Ramos (cell line): ENCODE measurements at regions not wholly inside any gene's neighbourhood (a gene's known extent, or its start where the extent isn't known, plus 50 kb on each side); places are given as distances from the start of the nearest gene placed in this dataset.

Source experiments
- in situ Hi-C: fragments of 300-500 bp; cut with MboI; formaldehyde crosslinking; loops from one replicate; pipeline ENCODE4 v1.14.3; 2022; ENCODE audit warnings: low sequenced_read_pairs; ENCODE audit not compliant: unreplicated experiment

- in situ Hi-C loops = loop anchor here (10.0 kb wide), 1 partner anchor 62 kb away; no protein-coding TSS in a partner anchor
Measured at GRCh38 chr20:54272901-54273488, 65.1 kb downstream of the PFDN4 start.

GRCh38 chr20:54275359-54276111 lies 67.6 kb downstream of the PFDN4 start:
- in situ Hi-C loops = loop anchor here (10.0 kb wide), 1 partner anchor 59 kb away; no protein-coding TSS in a partner anchor

GRCh38 chr20:54276577-54277169 lies 68.8 kb downstream of the PFDN4 start:
- in situ Hi-C loops = loop anchor here (10.0 kb wide), 1 partner anchor 58 kb away; no protein-coding TSS in a partner anchor

GRCh38 chr20:54278262-54278661 lies 70.4 kb downstream of the PFDN4 start:
- in situ Hi-C loops = loop anchor here (10.0 kb wide), 1 partner anchor 57 kb away; no protein-coding TSS in a partner anchor

GRCh38 chr20:54282625-54283024 lies 74.7 kb downstream of the PFDN4 start:
- in situ Hi-C loops = no loop called here

DNA sequence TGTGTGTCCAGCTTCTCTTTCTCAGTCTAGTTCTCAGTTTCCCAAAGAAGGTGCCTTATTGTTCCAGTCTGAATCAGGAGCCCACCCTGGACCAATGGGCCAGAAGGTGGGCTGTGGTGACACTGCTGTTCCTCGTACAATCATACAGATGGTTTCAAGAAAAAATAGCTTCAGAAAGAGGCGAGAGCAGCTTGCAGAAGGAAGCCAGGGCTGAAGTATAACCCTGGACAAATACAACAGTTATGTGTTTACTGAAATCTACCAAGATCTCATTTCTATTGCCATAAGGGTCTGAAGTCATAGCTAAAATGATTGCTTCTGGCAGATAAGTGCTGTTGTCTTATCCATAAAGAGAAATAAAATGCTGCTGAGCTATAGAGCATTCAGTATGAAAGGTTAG lies 75.4 kb downstream of the PFDN4 start:
- in situ Hi-C loops = no loop called here

DNA sequence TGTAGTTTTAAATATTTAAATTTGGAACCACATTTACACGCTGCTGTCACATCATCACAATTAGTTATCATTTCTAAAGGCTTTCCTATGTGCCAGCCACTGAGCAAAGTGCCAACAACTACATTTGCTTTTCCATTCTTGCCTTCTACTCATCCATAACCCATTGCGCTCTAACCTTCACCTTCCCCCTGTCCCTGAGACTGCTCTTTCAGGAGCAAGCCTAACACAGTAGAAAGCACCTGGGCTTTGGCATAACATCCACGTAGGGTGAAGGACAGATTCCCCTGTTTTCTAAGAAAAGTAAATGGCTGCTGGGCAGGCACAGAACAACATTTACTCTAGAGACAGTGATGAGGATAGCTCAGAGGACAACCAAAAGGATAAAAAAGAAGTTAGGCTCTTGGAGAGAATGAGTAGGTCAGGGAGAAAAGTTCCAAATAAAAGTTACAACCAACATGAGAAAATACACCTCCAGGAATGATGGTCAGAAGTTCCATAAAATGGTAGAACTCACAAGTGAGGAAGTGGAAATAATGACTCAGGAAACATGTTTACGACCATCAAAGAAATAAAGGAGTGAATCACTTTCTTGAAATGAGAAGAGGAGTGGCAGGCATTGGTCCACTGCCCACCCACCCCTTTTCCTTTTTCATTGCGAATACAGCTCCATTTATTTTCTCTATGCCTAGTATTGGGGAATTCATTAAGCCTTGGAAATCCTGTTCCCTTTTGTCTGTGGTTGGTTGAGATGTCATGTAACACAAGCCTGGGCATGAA lies 77.2 kb downstream of the PFDN4 start:
- in situ Hi-C loops = no loop called here

- in situ Hi-C loops = no loop called here
Measured at GRCh38 chr20:54290636-54291035, 82.7 kb downstream of the PFDN4 start.

DNA sequence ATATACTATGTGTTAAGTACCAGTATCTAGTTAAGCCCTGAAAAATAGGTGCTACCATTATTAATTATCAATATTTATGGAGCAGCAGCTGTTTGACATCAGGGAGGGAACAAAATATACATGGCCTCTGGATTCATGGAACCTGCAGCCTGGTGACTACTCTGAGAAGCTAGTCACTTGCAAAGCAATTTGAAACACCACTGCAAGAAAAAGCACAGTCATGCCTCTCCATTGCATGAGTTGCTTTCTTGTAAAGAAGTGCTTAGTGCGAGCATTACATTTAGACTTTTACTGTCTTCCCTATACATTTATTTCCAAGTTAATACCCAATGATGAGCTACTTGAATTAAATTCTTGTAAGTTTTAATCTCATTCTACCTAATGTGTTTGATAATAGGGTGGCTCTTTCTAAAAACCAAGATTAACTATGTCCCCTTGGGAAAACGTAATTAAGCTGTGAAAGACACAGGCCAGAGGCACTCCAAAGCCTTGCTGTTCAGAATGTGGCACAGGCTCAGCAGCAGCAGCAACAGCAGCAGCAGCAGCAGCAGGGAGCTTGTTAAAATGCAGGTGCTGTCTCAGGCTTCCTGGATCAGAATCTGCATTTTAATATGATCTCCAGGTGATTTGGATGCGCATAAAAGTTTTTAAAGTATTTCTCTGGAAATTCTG lies 83.6 kb downstream of the PFDN4 start:
- in situ Hi-C loops = no loop called here

DNA sequence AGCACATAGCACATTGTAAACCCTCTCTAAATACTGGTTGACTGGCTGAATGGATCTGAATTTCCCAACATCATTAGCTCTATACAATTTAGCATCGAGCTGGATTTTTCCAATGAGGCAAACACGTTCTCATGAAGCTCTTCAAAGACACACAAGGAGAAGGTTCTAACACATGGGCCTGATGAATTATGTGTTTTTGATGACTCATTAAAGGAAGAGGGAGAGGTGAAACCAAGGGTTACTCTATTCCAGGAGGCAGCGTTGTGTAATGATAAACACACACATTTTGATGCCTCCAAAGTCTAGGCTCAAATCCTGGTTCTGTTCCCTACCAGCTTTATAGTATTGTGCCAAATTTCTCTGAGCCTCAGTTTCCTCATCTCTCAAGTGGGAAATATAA lies 84.3 kb downstream of the PFDN4 start:
- in situ Hi-C loops = no loop called here

GRCh38 chr20:54293526-54293925 lies 85.6 kb downstream of the PFDN4 start:
- in situ Hi-C loops = no loop called here

- in situ Hi-C loops = no loop called here
Measured at GRCh38 chr20:54294094-54294493, 86.2 kb downstream of the PFDN4 start.

DNA sequence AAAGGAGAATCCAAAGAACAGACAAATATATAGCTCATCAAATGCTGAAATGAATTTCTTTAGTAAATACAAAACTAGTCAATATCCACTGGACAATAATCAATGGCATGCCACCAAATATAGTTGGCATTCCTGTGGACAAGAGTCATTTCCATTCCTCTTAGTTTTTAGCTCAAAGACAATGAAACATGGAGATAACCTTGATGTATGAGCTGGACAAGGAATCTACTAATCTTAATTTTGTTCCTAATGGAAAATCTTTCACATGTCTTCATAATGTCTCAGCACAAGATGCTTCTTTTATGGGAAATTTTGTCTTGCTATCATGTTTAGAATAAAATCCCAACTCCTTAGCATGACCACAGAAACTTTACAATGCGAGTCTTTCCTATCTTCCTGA lies 87.8 kb downstream of the PFDN4 start:
- in situ Hi-C loops = no loop called here

- in situ Hi-C loops = no loop called here
Measured at GRCh38 chr20:54305421-54305820, 97.5 kb downstream of the PFDN4 start.

- in situ Hi-C loops = no loop called here
Measured at GRCh38 chr20:54306985-54307710, 99.3 kb downstream of the PFDN4 start.

DNA sequence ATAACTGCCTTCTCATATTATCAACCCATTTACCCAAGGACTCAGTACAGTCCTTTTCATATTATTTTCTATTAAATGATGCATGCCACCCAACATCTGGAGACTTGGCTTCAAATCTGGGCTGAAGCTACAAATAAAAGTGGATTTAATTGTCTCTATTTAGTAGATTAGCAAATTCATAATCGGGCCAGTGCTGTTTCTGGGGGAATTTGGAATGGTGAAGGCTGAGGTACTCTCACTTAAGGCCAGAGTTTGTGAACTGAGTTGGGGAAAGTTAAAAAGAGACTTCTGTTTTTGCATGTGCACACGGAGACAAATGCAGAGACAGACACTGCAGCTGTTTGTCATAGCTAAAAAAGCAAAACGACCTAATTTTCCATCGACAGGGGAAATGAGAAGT lies 100.9 kb downstream of the PFDN4 start:
- in situ Hi-C loops = no loop called here

- in situ Hi-C loops = no loop called here
Measured at GRCh38 chr20:54318892-54319291, 111.0 kb downstream of the PFDN4 start.

DNA sequence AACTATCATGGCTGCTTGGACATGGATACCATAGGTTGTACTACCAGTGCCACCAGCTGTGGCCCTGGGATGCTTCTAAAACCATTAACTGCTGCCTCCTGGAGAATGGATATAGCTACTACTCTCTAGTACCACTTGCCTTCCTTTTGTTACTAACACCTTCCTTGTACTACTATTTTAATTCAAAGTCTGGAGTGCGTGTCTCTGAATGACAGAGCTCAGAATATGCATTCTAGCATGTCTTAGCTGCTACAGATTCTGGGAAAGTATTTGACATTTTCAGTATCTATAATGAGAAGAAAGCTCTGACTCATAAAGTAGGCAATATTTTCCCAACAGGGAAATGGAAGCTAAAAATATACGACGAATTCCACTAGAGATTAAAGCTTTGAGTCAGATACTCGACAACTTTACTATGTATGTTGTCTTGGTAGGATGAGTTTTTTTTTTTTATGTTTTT lies 112.3 kb downstream of the PFDN4 start:
- in situ Hi-C loops = no loop called here

DNA sequence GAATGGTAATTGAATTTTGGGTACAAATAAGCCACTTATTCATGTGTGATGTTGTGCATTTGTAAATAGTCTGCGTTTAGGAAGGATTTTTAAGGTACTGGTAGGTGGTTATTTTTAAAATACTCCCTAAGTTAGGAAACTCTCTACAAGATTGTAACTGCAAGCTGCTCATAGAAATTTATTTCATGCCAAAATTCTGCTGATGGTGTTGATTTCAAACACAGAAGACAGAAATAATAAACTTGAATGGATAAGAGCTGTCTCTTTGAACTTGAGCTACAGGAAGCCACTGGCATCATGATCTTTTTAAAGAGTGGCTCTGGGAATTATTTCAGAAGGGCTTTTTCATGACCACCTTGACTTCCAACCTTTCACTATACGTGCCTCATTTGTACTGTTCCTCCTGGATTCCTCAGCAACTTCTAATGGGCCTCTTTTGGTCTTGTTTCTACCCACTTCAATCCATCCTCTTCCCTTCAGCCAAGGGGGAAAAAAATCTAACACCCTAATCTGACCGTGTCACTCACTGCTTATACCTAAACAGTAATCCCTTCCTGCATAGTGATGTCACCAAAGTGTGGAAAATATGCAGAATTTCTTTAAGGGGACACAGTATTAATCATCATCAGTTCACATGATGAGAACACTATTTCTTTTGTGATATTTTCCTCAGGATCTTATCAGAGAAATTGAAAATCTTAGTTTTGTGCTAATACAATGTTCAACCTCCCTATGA lies 113.6 kb downstream of the PFDN4 start:
- in situ Hi-C loops = no loop called here
